HG03139 (cell line): ENCODE measurements at regions not wholly inside any gene's neighbourhood (a gene's known extent, or its start where the extent isn't known, plus 50 kb on each side); places are given as distances from the start of the nearest gene placed in this dataset.

Experiments
- ATAC-seq: cut with Tn5 transposase; IDR thresholded peaks from one replicate; pipeline ENCODE4 v1.9.1; 2021; ENCODE audit not compliant: unreplicated experiment

GRCh38 chr18:76647322-76647721 is 152.3 kb upstream of the ZNF516 start:
- ATAC-seq = no peak

GRCh38 chr18:76644580-76644979 is 149.5 kb upstream of the ZNF516 start:
- ATAC-seq = no peak

GRCh38 chr18:76643996-76644395 is 149.0 kb upstream of the ZNF516 start:
- no peak for ATAC-seq

DNA sequence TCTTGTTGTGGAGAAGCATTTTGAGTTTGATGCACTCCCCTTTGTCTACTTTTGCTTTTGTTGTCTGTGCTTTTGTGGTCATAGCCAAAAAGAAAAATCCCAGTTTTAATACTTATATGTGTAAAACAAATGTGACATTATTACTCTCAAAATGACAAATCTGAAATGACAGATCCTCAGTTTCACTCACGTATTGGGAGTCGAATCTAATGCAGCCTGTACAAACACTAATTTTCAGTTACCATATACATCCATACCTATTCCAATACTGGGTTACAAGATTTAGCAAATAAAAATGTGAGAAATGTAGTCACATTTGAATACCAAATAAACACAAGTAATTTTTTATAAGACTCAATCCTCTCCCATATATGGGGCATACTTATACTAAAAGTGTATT is 148.2 kb upstream of the ZNF516 start:
- no peak for ATAC-seq

- ATAC-seq = no peak
Observed at GRCh38 chr18:76640438-76640837, 145.4 kb upstream of the ZNF516 start.

- ATAC-seq = no peak
Observed at GRCh38 chr18:76634564-76634963, 139.5 kb upstream of the ZNF516 start.

- no peak for ATAC-seq
Observed at GRCh38 chr18:76633588-76634269, 138.7 kb upstream of the ZNF516 start.

GRCh38 chr18:76627444-76627843 is 132.4 kb upstream of the ZNF516 start:
- ATAC-seq = no peak

DNA sequence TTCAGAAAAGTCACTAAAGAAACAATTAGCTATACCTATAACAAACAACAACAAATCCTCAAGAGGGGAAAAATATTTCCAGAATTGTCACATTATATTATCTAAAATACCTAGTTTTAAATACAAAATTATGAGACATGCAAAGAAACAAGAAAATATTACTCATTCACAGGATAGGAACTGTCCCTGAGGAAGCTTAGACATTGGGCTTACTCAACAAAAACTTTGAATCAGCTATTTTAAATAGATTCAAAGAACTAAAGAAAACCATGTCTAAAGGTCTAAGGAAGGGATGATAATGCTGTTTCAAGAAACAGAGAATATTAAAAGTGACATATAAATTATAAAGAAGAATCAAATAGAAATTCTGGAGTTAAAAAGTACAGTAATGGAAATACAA is 131.9 kb upstream of the ZNF516 start:
- no peak for ATAC-seq

GRCh38 chr18:76622651-76623050 is 127.6 kb upstream of the ZNF516 start:
- no peak for ATAC-seq

DNA sequence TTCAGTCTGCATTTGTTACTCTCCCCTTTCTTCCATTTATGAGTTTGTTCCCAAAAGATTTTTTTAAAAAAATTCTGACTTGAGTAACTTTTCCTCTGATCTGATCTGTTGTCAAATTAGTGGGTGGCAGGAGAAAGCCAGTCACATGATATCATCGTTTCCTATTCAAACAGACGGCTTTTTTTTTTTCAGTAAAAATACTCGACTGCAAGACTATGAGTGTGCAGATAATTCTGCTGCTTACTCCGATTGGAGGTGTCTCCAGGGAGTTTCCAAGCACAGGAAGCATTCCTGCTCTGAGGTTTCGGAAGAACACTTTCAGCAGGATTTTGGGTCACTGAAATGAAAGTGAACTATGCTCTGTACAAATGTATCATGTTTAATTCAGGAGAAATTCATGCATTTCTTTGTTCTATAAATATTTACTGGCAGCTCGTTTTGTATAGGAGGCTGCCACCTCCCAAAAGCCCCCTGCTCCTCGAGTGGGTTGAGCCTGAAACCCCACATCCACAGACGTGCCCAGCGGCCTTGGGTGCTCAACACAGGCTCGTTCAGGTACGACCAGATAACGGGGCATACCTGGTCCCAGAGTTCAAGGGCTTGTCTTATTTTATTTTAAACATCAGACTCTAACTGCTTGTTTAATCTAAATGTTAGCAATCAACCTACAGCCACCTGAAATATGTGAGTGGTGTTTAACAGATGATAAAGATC is 126.9 kb upstream of the ZNF516 start:
- ATAC-seq = no peak

- no peak for ATAC-seq
Observed at GRCh38 chr18:76621226-76621625, 126.2 kb upstream of the ZNF516 start.

GRCh38 chr18:76620321-76621170 is 125.5 kb upstream of the ZNF516 start:
- peak; percentile 95 for ATAC-seq

DNA sequence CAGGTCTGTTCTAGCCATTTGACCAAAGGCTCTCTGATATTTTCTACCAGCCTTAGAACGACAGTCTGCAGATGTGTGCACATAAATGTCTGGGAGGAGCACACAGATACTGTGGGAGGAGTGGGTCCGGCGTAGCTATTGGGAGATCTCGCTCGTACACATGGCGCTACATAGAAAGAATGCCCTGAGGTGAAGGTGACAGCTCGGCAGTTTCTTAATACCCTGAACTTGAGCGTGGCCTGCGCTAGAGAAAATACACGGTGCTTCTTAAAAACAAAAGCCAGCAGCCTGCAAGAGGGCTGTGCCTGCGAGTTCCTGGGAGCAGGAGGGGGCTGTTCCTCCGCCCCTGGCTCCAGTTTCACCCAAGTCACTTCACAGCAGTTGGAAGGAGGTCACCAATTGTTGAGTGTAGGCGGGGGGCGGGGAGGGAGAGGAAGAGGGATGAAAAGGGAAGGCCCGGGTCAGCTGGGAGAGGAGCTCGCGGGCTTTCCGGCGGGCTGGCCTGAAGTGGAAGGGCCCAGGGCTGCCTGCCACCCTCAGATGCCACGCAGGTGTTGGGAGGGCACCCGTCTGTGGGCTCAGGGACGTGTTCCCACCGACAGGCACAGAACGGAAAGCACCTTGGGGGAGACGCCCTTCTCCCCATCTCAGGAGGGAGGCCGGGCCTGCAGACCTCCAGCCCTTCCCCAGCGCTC is 124.7 kb upstream of the ZNF516 start:
- ATAC-seq = peak; percentile 25

GRCh38 chr18:76619261-76619620 is 124.2 kb upstream of the ZNF516 start:
- no peak for ATAC-seq

DNA sequence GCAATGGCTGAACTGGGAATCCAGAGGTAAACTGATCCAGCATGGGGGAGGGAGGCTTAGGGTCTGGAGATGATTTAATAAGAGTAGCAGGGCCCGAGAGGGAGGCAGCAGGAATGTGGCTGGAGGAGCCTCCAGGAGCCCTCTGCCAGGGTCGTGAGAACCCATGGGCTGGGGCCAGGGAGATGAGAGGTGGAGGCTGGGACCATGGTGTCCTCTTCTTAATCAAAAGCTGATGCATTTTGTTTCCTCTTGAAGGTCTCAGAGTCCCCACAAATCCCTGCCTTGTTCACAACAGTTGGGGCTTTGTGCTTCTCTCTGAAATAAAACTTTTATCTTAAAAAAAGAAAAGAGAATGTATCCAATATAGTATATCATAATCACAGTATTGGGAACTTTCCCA is 123.7 kb upstream of the ZNF516 start:
- ATAC-seq = no peak

DNA sequence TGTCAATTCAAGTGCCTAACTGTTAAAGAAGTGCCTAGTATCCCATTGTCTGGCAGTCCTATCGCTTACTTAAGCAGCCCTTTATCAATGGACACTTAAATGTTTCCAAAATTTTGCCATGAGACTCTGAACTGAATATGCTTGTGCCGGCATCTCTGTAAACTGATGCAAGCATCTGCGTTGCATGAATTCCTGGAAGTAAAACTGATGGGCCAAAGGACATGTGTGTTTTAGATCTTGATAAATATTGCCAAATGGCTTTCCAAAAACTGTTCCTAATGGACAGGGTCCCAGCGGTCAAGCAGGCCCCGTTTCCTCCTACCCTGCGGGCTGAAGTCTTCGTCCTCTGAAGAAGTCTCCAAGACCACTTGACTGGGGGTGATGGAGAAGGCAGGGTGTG is 121.3 kb upstream of the ZNF516 start:
- no peak for ATAC-seq

DNA sequence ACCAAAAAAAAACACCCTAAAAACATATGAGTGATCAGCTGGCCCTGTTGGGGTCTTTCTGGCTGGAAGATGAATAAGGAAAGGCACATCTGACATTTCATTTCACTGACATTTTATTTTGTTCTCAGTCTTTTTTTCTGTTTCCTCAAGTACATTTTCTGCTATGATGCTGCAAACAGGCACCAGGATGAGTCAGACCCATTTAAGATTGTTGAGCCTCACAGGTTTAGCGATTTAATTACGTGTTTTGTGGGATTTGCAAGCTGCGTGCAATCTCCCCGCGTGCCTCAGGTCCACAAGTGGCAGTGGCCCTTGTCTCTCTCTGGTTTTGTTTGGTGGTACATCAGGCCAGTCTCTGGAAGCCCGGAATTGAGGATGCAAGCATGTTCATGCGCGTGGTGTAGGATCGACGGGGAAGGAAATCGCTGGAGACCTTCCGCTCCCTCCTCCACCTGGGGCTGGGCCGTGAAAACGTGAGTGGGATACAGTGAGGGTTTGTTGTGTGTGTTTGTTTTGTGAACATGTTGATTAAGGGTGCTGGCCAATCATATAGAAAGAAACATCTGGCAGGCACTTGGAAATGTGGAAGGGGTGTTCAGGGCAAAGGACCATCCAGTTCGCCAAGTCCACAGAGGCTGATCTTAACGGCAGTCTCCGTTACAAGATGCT is 120.2 kb upstream of the ZNF516 start:
- no peak for ATAC-seq

DNA sequence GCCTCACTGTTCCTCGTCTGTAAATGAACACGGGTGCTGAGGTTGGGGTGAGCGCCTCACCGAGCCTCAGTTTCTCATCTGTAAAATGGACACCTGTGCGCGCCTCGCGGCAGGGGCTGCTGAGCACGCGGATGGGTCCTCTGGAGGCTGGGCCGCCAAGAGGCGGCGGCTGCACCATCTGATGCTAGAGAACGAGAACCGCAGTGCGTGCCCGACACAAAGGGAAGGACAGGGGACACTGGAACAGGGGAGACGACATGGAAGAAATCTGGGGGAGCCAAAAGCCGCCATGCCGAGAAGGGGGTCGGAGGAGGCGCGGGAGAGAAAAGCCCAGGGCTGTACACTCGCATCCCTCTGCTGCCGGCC is 118.7 kb upstream of the ZNF516 start:
- ATAC-seq = no peak

- no peak for ATAC-seq
Observed at GRCh38 chr18:76613053-76613754, 118.2 kb upstream of the ZNF516 start.
